Activated CD4-positive, alpha-beta T cell treated with anti-CD3 and anti-CD28 coated beads for 36 hours (primary cell): ENCODE measurements at regions not wholly inside any gene's neighbourhood (a gene's known extent, or its start where the extent isn't known, plus 50 kb on each side); places are given as distances from the start of the nearest gene placed in this dataset.

Source experiments
- ATAC-seq: fragments of 200-7000 bp; cut with Tn5 transposase; one replicate; pipeline ENCODE4 v1.10.0; 2021; ENCODE audit warnings: mild to moderate bottlenecking, moderate library complexity
- CTCF ChIA-PET: fragments of 350-600 bp; sonication (Branson Sonifier 250); formaldehyde crosslinking; loops from one replicate; lab custom pipeline; 2021; ENCODE audit warnings: antibody characterized with exemption; lab: Charles Lee
- POLR2A ChIA-PET: fragments of 350-600 bp; sonication (Branson Sonifier 250); formaldehyde crosslinking; loops from one replicate; lab custom pipeline; 2021; ENCODE audit warnings: antibody characterized with exemption, inconsistent platforms; lab: Charles Lee
- DNase-seq: peaks from one replicate; pipeline ENCODE4 v3.0.0-alpha.2; 2020
- H3K27ac Mint-ChIP-seq: one replicate; pipeline ENCODE4 v1.8.0; 2021; ENCODE audit warnings: mixed read lengths
- H3K27me3 Mint-ChIP-seq: one replicate; pipeline ENCODE4 v1.8.0; 2021; ENCODE audit warnings: mixed read lengths
- H3K36me3 Mint-ChIP-seq: one replicate; pipeline ENCODE4 v1.8.0; 2021; ENCODE audit warnings: low read depth, mixed read lengths
- H3K4me1 Mint-ChIP-seq: one replicate; pipeline ENCODE4 v1.8.0; 2021; ENCODE audit warnings: mixed read lengths
- H3K4me3 Mint-ChIP-seq: one replicate; pipeline ENCODE4 v1.8.0; 2021; ENCODE audit warnings: mild to moderate bottlenecking, moderate library complexity, mixed read lengths
- H3K9me3 Mint-ChIP-seq: one replicate; pipeline ENCODE4 v1.8.0; 2021; ENCODE audit warnings: low read depth, mixed read lengths
- intact Hi-C, 2 experiments: fragments of 100-400 bp; cut with DNase I in 1 of 2; cut with micrococcal nuclease in 1 of 2; formaldehyde crosslinking; loops; one replicate each; pipeline versions ENCODE4 v1.14.2 to v1.15.1; 2022 to 2024; cut with DNase I, micrococcal nuclease

DNA sequence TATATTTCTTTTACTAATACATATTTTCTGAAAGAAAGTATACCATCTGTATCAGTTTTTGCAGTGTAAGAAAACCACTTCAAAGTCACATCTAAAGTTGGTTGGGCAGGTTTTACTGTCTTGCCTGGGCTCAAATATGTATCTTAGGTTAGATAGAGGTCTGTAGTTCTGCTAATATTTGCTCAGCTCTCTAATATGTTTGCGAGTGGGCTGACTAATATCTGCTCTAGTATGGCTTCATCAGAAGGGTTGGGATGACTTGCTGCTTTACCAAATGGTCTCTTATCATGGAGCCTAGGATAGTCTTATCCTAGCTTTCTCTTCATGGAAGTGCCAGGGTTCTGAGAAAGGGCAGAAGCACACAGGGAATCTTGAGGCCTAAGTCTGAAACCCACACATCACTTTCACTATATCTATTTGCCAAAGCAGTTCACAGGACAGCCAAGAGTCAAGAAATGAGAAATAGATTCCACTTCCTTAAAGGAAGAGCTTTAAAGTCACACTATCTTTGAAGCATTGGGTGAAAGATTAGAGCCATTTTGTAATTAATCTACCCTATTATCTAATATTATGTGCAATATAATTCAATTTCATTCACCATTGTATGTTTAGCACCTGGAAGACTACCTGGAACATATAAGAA, 610.0 kb downstream of the KCNJ3 start:
- Mint-ChIP-seq H3K27me3 (no peaks in the 10 kb centered on the region), H3K36me3 (no peaks in the 10 kb centered on the region), H3K27ac (no peak overlapping the region), H3K4me3 (no peak overlapping the region), H3K4me1 (no peaks in the 10 kb centered on the region), H3K9me3 (no peaks in the 10 kb centered on the region)
- no peak for DNase-seq
- ChIA-PET CTCF (no interaction called here), POLR2A (no interaction called here)
- no peak for ATAC-seq
- intact Hi-C loops, result no loop called here

DNA sequence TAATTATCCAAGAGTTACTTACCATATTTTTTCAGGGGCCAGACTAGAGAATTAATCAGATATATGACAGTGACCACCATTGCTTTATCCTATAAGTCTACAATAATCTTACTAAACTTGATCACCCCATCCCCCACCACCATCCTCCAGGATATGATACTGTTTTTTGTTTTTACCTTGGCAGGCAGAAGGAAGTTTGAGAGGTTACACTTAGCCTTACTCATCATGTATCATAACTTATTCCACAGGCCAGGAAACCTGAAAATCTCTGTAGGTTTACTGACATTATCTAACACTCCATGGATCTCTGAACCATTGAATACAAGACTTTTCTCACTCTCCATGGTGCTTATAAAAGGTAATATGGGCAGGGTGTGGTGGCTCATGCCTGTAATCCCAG, 602.7 kb downstream of the KCNJ3 start:
- Mint-ChIP-seq H3K27ac (no peak overlapping the region), H3K36me3 (no peaks in the 10 kb centered on the region), H3K4me3 (no peak overlapping the region), H3K9me3 (no peaks in the 10 kb centered on the region), H3K4me1 (no peaks in the 10 kb centered on the region), H3K27me3 (no peaks in the 10 kb centered on the region)
- DNase-seq (no peak), ATAC-seq (no peak)
- intact Hi-C loops, result no loop called here
- POLR2A ChIA-PET, result no interaction called here
- CTCF ChIA-PET, result no interaction called here

DNA sequence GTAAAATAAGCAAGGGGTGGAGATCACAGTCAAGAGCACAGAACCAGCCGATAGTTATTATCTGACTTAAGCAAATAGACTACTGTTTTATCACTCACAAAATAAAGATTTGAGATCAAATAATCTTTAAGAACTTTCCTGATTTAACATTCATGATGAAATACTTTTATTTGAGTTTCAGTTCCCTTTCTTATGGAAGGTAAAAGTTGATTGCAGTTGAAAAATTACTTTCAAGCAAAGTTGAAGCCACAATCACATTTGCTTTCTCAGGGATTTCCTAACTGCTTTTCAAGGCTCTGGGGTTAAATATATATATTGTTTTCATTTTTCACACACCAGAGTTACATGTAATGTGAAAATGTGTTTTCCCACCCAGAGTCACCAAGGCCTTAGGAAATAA, 599.5 kb downstream of the KCNJ3 start:
- H3K36me3 Mint-ChIP-seq, result no peaks in the 10 kb centered on the region
- no peaks in the 10 kb centered on the region for H3K27me3 Mint-ChIP-seq
- H3K27ac Mint-ChIP-seq, result no peak overlapping the region
- no peak for DNase-seq
- H3K4me3 Mint-ChIP-seq, result no peak overlapping the region
- no peaks in the 10 kb centered on the region for H3K4me1 Mint-ChIP-seq
- ChIA-PET POLR2A (no interaction called here), CTCF (no interaction called here)
- H3K9me3 Mint-ChIP-seq, result no peaks in the 10 kb centered on the region
- intact Hi-C loops, result no loop called here
- no peak for ATAC-seq

GRCh38 chr2:155294358-155294757, 595.9 kb downstream of the KCNJ3 start:
- peaks cover 1% of the 10 kb centered on the region for H3K9me3 Mint-ChIP-seq
- no peaks in the 10 kb centered on the region for H3K27me3 Mint-ChIP-seq
- no peak overlapping the region for H3K4me3 Mint-ChIP-seq
- intact Hi-C loops, result no loop called here
- ATAC-seq (no peak), DNase-seq (no peak)
- no peaks in the 10 kb centered on the region for H3K4me1 Mint-ChIP-seq
- H3K27ac Mint-ChIP-seq, result no peak overlapping the region
- CTCF ChIA-PET, result no interaction called here
- POLR2A ChIA-PET, result no interaction called here
- H3K36me3 Mint-ChIP-seq, result no peaks in the 10 kb centered on the region

GRCh38 chr2:155281907-155282306, 583.4 kb downstream of the KCNJ3 start:
- Mint-ChIP-seq H3K4me1 (no peaks in the 10 kb centered on the region), H3K27ac (no peak overlapping the region), H3K36me3 (no peaks in the 10 kb centered on the region), H3K4me3 (no peak overlapping the region), H3K9me3 (no peaks in the 10 kb centered on the region), H3K27me3 (peaks cover 3% of the 10 kb centered on the region)
- no peak for DNase-seq
- intact Hi-C loops, result no loop called here
- CTCF ChIA-PET, result no interaction called here
- ATAC-seq, result no peak
- POLR2A ChIA-PET, result no interaction called here

DNA sequence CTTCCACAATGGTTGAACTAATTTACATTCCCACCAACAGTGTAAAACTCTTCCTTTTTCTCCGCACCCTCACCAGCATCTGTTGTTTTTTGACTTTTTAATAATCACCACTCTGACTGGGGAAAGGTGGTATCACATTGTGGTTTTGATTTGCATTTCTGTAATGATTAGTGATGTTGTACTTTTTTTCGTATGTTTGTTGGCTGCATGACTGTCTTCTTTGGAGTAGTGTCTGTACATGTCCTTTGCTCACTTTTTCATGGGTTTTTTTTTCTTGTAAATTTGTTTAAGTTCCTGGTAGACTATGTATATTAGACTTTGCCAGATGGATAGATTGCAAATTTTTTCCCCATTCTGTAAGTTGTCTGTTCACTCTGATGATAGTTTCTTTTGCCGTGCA, 574.8 kb downstream of the KCNJ3 start:
- DNase-seq (no peak), ATAC-seq (no peak)
- no peaks in the 10 kb centered on the region for H3K27me3 Mint-ChIP-seq
- intact Hi-C loops, result no loop called here
- no peaks in the 10 kb centered on the region for H3K36me3 Mint-ChIP-seq
- H3K9me3 Mint-ChIP-seq, result peaks cover 7% of the 10 kb centered on the region
- ChIA-PET CTCF (no interaction called here), POLR2A (no interaction called here)
- H3K27ac Mint-ChIP-seq, result no peak overlapping the region
- H3K4me3 Mint-ChIP-seq, result no peak overlapping the region
- no peaks in the 10 kb centered on the region for H3K4me1 Mint-ChIP-seq

DNA sequence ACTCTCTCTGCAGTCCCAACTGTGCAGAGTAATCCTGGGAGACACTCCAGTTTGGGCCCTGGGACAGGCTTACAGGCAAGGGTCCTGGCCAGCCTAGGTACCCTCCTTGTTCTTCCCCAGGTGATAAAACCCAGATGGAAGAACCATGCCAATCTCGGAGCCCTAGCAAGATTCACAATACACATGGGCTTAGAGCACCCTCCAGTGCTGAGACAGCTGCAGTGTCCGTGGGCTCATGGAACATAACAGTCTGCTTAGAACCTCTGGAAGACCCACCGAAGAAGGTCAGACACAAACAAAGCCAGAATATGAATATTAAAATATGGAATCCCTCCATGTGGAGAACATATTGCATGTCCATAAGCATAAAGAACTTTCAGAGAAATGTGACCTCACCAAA, 568.1 kb downstream of the KCNJ3 start:
- Mint-ChIP-seq H3K9me3 (no peaks in the 10 kb centered on the region), H3K27me3 (no peaks in the 10 kb centered on the region), H3K4me3 (no peak overlapping the region), H3K4me1 (no peaks in the 10 kb centered on the region), H3K36me3 (no peaks in the 10 kb centered on the region), H3K27ac (no peak overlapping the region)
- no peak for ATAC-seq
- ChIA-PET POLR2A (no interaction called here), CTCF (interaction anchor here (0.8 kb wide), 1 partner anchor 359 kb away, joined by 5 read pairs; no protein-coding TSS in a partner anchor)
- intact Hi-C loops, result no loop called here
- DNase-seq, result no peak

DNA sequence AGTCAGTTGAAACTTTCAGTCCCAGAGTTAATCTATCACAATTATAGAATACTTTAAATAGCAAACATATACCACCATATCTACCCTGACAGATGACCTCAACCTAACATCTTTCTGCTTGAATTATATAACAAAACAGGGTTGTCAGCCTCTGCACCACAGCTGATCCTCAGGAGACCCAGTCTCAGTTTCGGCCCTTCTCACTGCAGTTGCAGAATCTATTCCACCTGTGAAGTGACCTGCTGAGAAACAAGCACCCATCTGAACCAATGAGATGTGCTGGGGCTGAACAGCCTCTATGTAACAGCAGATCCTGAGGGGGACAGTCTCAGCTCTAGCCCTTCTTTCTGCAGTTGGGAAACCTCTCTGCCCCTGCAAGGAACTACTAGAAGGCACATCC, 567.6 kb downstream of the KCNJ3 start:
- ATAC-seq, result no peak
- Mint-ChIP-seq H3K4me1 (no peaks in the 10 kb centered on the region), H3K27me3 (no peaks in the 10 kb centered on the region), H3K27ac (no peak overlapping the region), H3K4me3 (no peak overlapping the region), H3K9me3 (no peaks in the 10 kb centered on the region), H3K36me3 (no peaks in the 10 kb centered on the region)
- CTCF ChIA-PET, result no interaction called here
- intact Hi-C loops, result no loop called here
- POLR2A ChIA-PET, result no interaction called here
- no peak for DNase-seq

DNA sequence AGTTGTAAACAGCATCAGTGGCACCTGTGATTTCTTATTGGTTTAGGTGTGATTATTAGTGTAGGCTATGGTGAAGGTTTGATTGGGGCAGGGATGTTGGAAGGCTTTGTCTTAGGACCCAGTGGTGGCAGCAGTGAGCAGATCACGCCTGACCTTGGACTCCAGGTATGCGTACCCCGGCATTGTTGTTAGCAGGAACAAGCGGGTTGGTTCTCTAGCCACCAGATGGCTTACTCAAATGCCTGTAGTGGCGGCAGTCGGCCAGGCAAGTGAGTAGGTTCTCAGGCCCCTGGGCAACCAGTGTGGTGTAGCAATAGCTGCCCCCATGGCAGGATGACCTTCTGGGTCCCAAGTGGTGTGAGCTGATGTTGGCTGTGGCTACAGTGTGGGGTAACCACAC, 558.3 kb downstream of the KCNJ3 start:
- no peak overlapping the region for H3K4me3 Mint-ChIP-seq
- ChIA-PET CTCF (no interaction called here), POLR2A (no interaction called here)
- no peaks in the 10 kb centered on the region for H3K36me3 Mint-ChIP-seq
- DNase-seq, result no peak
- H3K4me1 Mint-ChIP-seq, result no peaks in the 10 kb centered on the region
- no peaks in the 10 kb centered on the region for H3K9me3 Mint-ChIP-seq
- ATAC-seq, result no peak
- H3K27ac Mint-ChIP-seq, result no peak overlapping the region
- no peaks in the 10 kb centered on the region for H3K27me3 Mint-ChIP-seq
- intact Hi-C loops, result no loop called here

- Mint-ChIP-seq H3K36me3 (no peaks in the 10 kb centered on the region), H3K27me3 (no peaks in the 10 kb centered on the region), H3K27ac (no peak overlapping the region), H3K9me3 (no peaks in the 10 kb centered on the region), H3K4me3 (no peak overlapping the region), H3K4me1 (no peaks in the 10 kb centered on the region)
- no peak for ATAC-seq
- DNase-seq, result no peak
- POLR2A ChIA-PET, result no interaction called here
- intact Hi-C loops, result no loop called here
- CTCF ChIA-PET, result no interaction called here
Observed at GRCh38 chr2:155250800-155251199, 552.3 kb downstream of the KCNJ3 start.

DNA sequence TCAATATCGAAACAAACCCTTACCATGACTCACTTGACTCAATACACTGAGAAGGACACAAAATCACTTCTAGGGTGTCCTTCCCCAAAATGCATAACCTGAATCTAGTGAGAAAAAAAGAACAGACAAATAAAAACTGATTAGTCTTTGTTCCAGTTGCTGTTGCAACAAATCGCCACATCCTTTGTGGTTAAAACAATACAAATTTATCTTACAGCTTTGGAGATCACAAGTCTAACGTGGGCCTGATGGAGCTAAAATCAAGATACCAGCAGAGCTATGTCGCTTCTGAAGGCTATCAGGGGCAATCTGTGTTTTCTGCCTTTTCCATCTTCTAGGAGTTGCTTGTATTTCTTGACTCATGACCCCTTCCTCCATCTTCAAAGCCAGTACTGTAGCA, 541.7 kb downstream of the KCNJ3 start:
- intact Hi-C loops, result no loop called here

GRCh38 chr2:155235710-155236109, 537.2 kb downstream of the KCNJ3 start:
- H3K9me3 Mint-ChIP-seq, result no peaks in the 10 kb centered on the region
- ATAC-seq (no peak), DNase-seq (no peak)
- H3K27ac Mint-ChIP-seq, result no peak overlapping the region
- ChIA-PET CTCF (no interaction called here), POLR2A (no interaction called here)
- no peaks in the 10 kb centered on the region for H3K36me3 Mint-ChIP-seq
- H3K4me3 Mint-ChIP-seq, result no peak overlapping the region
- H3K4me1 Mint-ChIP-seq, result no peaks in the 10 kb centered on the region
- intact Hi-C loops, result no loop called here
- H3K27me3 Mint-ChIP-seq, result no peaks in the 10 kb centered on the region

More for the DNA sequence above, 541.7 kb downstream of the KCNJ3 start:
- DNase-seq (no peak), ATAC-seq (no peak)
- Mint-ChIP-seq H3K27me3 (no peaks in the 10 kb centered on the region), H3K9me3 (no peaks in the 10 kb centered on the region), H3K4me3 (no peak overlapping the region), H3K36me3 (no peaks in the 10 kb centered on the region), H3K27ac (no peak overlapping the region), H3K4me1 (no peaks in the 10 kb centered on the region)
- POLR2A ChIA-PET, result no interaction called here
- CTCF ChIA-PET, result interaction anchor here (0.6 kb wide), 1 partner anchor 885 kb away, joined by 5 read pairs; no protein-coding TSS in a partner anchor
